PC-3 (cell line): ENCODE measurements at regions not wholly inside any gene's neighbourhood (a gene's known extent, or its start where the extent isn't known, plus 50 kb on each side); places are given as distances from the start of the nearest gene placed in this dataset.
"Not testable (repeated sequence)": the region's sequence is repeated elsewhere in the genome, so short reads cannot be mapped to it uniquely, and the experiment has no call there.

Experiments
- ATAC-seq: fragments of 200-7000 bp; cut with Tn5 transposase; 2 replicates; pipeline ENCODE4 v1.9.1; 2020; ENCODE audit warnings: mild to moderate bottlenecking, moderate library complexity
- BruUV-seq: library from RNA; stranded (reverse); fragments of 400-500 nt; replicated peaks from 2 replicates; lab custom pipeline; 2021; lab: Mats Ljungman, UMichigan
- CTCF ChIA-PET: fragments of 300-600 bp; sonication (Branson Sonifier 250); formaldehyde crosslinking; loops from one replicate; lab custom pipeline; 2022; ENCODE audit warnings: antibody characterized with exemption; lab: Charles Lee
- POLR2A ChIA-PET: fragments of 300-600 bp; sonication (Branson Sonifier 250); formaldehyde crosslinking; loops from one replicate; lab custom pipeline; 2022; ENCODE audit warnings: antibody characterized with exemption; ENCODE audit not compliant: unreplicated experiment; lab: Charles Lee
- DNase-seq: peaks from one replicate; pipeline ENCODE4 v3.0.0-alpha.2; 2015
- H2AFZ ChIP-seq: fragments of 300-600 bp; sonication (generic); 2 replicates; pipeline ENCODE4 v1.6.0; 2016; ENCODE audit warnings: antibody characterized with exemption, low read length
- H3F3A ChIP-seq: fragments of 300-600 bp; sonication (generic); one replicate; pipeline ENCODE4 v1.6.0; 2017; ENCODE audit warnings: antibody characterized with exemption, low read length, control low read depth, mild to moderate bottlenecking; ENCODE audit not compliant: unreplicated experiment
- H3K27ac ChIP-seq: fragments of 300-600 bp; sonication (generic); 2 replicates; pipeline ENCODE4 v1.5.1; 2016; ENCODE audit warnings: mild to moderate bottlenecking, low read length
- H3K27me3 ChIP-seq: fragments of 300-600 bp; sonication (generic); 2 replicates; pipeline ENCODE4 v1.6.1; 2016; ENCODE audit warnings: low read length, mixed read lengths
- H3K36me3 ChIP-seq: fragments of 300-600 bp; sonication (generic); 2 replicates; pipeline ENCODE4 v1.6.1; 2016; ENCODE audit warnings: low read depth, mixed run types, low read length, mixed read lengths
- H3K4me1 ChIP-seq: fragments of 300-600 bp; sonication (generic); 2 replicates; pipeline ENCODE4 v1.5.1; 2016; ENCODE audit warnings: low read length; ENCODE audit not compliant: insufficient read depth
- H3K4me2 ChIP-seq: fragments of 300-600 bp; sonication (generic); 2 replicates; pipeline ENCODE4 v1.6.0; 2016; ENCODE audit warnings: low read length
- H3K4me3 ChIP-seq: fragments of 300-600 bp; sonication (generic); 2 replicates; pipeline ENCODE4 v1.5.1; 2016; ENCODE audit warnings: mild to moderate bottlenecking, low read length, mixed read lengths
- H3K79me2 ChIP-seq: fragments of 300-600 bp; sonication (generic); 2 replicates; pipeline ENCODE4 v1.6.1; 2017; ENCODE audit warnings: low read length, mixed read lengths
- H3K9ac ChIP-seq: fragments of 300-600 bp; sonication (generic); 2 replicates; pipeline ENCODE4 v1.6.0; 2016; ENCODE audit warnings: mild to moderate bottlenecking, low read length
- H3K9me2 ChIP-seq: fragments of 300-600 bp; sonication (generic); replicated peaks from 2 replicates; pipeline ENCODE4 v1.6.1; 2016; ENCODE audit warnings: mixed run types, low read length, mixed read lengths
- H3K9me3 ChIP-seq: fragments of 300-600 bp; sonication (generic); 2 replicates; pipeline ENCODE4 v1.6.1; 2016; ENCODE audit warnings: low read length, mixed read lengths
- H4K20me1 ChIP-seq: fragments of 300-600 bp; sonication (generic); 2 replicates; pipeline ENCODE4 v1.6.1; 2016; ENCODE audit warnings: low read length, mixed read lengths
- CTCF ChIP-seq: fragments of 300-600 bp; sonication (generic); conservative IDR thresholded peaks from 2 replicates; pipeline ENCODE4 v1.5.1; 2017; ENCODE audit warnings: antibody characterized with exemption, low read depth, mild to moderate bottlenecking, low read length
- EZH2 ChIP-seq: fragments of 300-600 bp; sonication (generic); IDR thresholded peaks from one replicate; pipeline ENCODE4 v1.6.1; 2017; ENCODE audit warnings: antibody characterized with exemption, mild to moderate bottlenecking, low read length; ENCODE audit not compliant: unreplicated experiment
- EZH2phosphoT487 ChIP-seq: fragments of 300-600 bp; sonication (generic); IDR thresholded peaks from 2 replicates; pipeline ENCODE4 v1.6.1; 2018; ENCODE audit warnings: mild to moderate bottlenecking, antibody characterized with exemption, low read length, borderline replicate concordance
- intact Hi-C: fragments of 100-400 bp; cut with micrococcal nuclease; formaldehyde crosslinking; loops from 2 replicates; pipeline ENCODE4 v1.9.0; 2023

DNA sequence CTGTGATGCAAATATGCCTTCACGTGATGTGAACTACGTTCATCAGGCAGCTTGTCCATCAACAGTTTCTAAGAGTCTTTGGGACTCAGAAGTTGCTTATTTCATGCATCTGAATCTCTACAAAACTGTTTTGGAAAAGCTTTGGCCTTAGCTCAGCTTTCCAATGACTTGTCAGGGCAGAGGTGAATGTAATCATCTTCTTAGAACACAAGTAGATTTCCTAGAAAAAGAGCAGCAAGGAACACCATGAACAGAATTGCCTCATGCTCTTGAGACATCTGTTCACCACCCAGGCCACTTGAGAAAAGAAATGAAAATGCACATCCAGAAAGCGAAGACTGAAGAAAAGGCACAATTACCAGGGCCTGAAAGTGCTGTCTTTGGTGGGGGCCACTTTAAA is 105.8 kb upstream of the PDHA1 start:
- H3K9me3 ChIP-seq: no peaks in the 10 kb centered on the region
- BruUV-seq: no TSS peak
- no peak for TF ChIP-seq EZH2phosphoT487
- TF ChIP-seq CTCF: no peak
- TF ChIP-seq EZH2: no peak
- CTCF ChIA-PET: no interaction called here
- no peak for ATAC-seq
- H3K9me2 ChIP-seq: no peaks in the 10 kb centered on the region
- no peak overlapping the region for H3K4me3 ChIP-seq
- H4K20me1 ChIP-seq: no peaks in the 10 kb centered on the region
- POLR2A ChIA-PET: no interaction called here
- H3K27ac ChIP-seq: no peak overlapping the region
- no peaks in the 10 kb centered on the region for H3K79me2 ChIP-seq
- H3F3A ChIP-seq: no peaks in the 10 kb centered on the region
- H3K4me2 ChIP-seq: no peak overlapping the region
- H3K36me3 ChIP-seq: no peaks in the 10 kb centered on the region
- DNase-seq: no peak
- H3K27me3 ChIP-seq: no peaks in the 10 kb centered on the region
- H3K4me1 ChIP-seq: no peaks in the 10 kb centered on the region
- H2AFZ ChIP-seq: no peak overlapping the region
- intact Hi-C loops: no loop called here
- no peak overlapping the region for H3K9ac ChIP-seq

- no peaks in the 10 kb centered on the region for H3F3A ChIP-seq
- BruUV-seq: no TSS peak
- no peaks in the 10 kb centered on the region for H3K36me3 ChIP-seq
- TF ChIP-seq EZH2 (no peak), EZH2phosphoT487 (no peak), CTCF (no peak)
- no peak overlapping the region for H3K9ac ChIP-seq
- DNase-seq (no peak), ATAC-seq (no peak)
- H4K20me1 ChIP-seq: no peaks in the 10 kb centered on the region
- POLR2A ChIA-PET: no interaction called here
- H3K4me1 ChIP-seq: peaks cover 13% of the 10 kb centered on the region; the same call in 1 of the 2 replicates
- no peaks in the 10 kb centered on the region for H3K9me3 ChIP-seq
- no peaks in the 10 kb centered on the region for H3K27me3 ChIP-seq
- CTCF ChIA-PET: no interaction called here
- H3K4me2 ChIP-seq: no peak overlapping the region
- intact Hi-C loops: no loop called here
- H3K4me3 ChIP-seq: no peak overlapping the region
- no peak overlapping the region for H3K27ac ChIP-seq
- no peaks in the 10 kb centered on the region for H3K79me2 ChIP-seq
- H2AFZ ChIP-seq: no peak overlapping the region
- no peaks in the 10 kb centered on the region for H3K9me2 ChIP-seq
Measured at GRCh38 chrX:19243431-19243830, 100.3 kb upstream of the PDHA1 start.

DNA sequence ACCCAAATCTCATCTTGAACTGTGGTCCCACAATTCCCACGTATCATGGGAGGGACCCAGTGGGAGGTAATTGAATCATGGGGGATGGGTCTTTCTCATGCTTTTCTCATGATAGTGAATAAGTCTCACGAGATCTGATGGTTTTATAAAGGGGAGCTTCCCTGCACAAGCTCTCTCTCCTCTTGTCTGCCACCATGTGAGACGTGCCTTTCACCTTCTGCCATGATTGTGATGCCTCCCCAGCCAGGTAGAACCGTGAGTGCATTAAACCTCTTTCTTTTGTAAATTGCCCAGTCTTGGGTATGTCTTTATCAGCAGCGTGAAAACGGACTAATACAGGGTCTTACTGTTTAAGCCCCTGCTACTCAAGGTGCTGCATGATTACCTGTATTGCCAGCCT is 98.8 kb upstream of the PDHA1 start:
- H3K9ac ChIP-seq, BruUV-seq, intact Hi-C loops, H3F3A ChIP-seq, H3K9me3 ChIP-seq, DNase-seq, H3K9me2 ChIP-seq, H4K20me1 ChIP-seq, H3K36me3 ChIP-seq, ATAC-seq, H2AFZ ChIP-seq, CTCF ChIA-PET, POLR2A ChIA-PET, H3K79me2 ChIP-seq, H3K27ac ChIP-seq, H3K4me3 ChIP-seq, H3K4me2 ChIP-seq, H3K27me3 ChIP-seq: not testable (repeated sequence)
- H3K4me1 ChIP-seq: peaks cover 13% of the 10 kb centered on the region; the same call in 1 of the 2 replicates
